Smooth muscle cell (in vitro differentiated cells): ENCODE measurements at regions not wholly inside any gene's neighbourhood (a gene's known extent, or its start where the extent isn't known, plus 50 kb on each side); places are given as distances from the start of the nearest gene placed in this dataset.

Experiments used
- DNase-seq: peaks from one replicate; lab custom pipeline; 2025; ENCODE audit not compliant: unreplicated experiment; lab: John Stamatoyannopoulos, UW
- H2AFZ ChIP-seq: fragments of 200-600 bp; sonication (generic); 2 replicates; pipeline ENCODE4 v1.6.0; 2016; ENCODE audit warnings: antibody characterized with exemption, low read depth, mild to moderate bottlenecking
- H3F3A ChIP-seq: fragments of 200-600 bp; sonication (generic); 2 replicates; pipeline ENCODE4 v1.6.0; 2017; ENCODE audit warnings: antibody characterized with exemption, low read depth
- H3K27ac ChIP-seq: fragments of 200-600 bp; sonication (generic); 2 replicates; pipeline ENCODE4 v1.5.1; 2016; ENCODE audit warnings: low read depth, mild to moderate bottlenecking
- H3K27me3 ChIP-seq: fragments of 200-600 bp; sonication (generic); 2 replicates; pipeline ENCODE4 v1.6.1; 2016; ENCODE audit warnings: low read depth, mild to moderate bottlenecking
- H3K36me3 ChIP-seq: fragments of 200-600 bp; sonication (generic); 2 replicates; pipeline ENCODE4 v1.5.1; 2016; ENCODE audit warnings: low read depth
- H3K4me1 ChIP-seq: fragments of 200-600 bp; sonication (generic); 2 replicates; pipeline ENCODE4 v1.5.1; 2016; ENCODE audit warnings: low read depth
- H3K4me2 ChIP-seq: fragments of 200-600 bp; sonication (generic); 2 replicates; pipeline ENCODE4 v1.6.0; 2016; ENCODE audit warnings: mild to moderate bottlenecking
- H3K4me3 ChIP-seq: fragments of 200-600 bp; sonication (generic); 2 replicates; pipeline ENCODE4 v1.5.1; 2016; ENCODE audit warnings: mild to moderate bottlenecking
- H3K79me2 ChIP-seq: fragments of 200-600 bp; sonication (generic); 2 replicates; pipeline ENCODE4 v1.6.0; 2016; ENCODE audit warnings: low read depth, mild to moderate bottlenecking
- H3K9ac ChIP-seq: fragments of 200-600 bp; sonication (generic); 2 replicates; pipeline ENCODE4 v1.6.0; 2016; ENCODE audit warnings: low read depth
- H3K9me3 ChIP-seq: fragments of 200-600 bp; sonication (generic); replicated peaks from 2 replicates; pipeline ENCODE4 v1.5.1; 2016; ENCODE audit warnings: low read depth
- H4K20me1 ChIP-seq: fragments of 200-600 bp; sonication (generic); 2 replicates; pipeline ENCODE4 v1.6.0; 2016; ENCODE audit warnings: low read depth
- CTCF ChIP-seq: fragments of 200-600 bp; sonication (generic); IDR thresholded peaks from 2 replicates; pipeline ENCODE4 v1.5.1; 2017; ENCODE audit warnings: borderline replicate concordance, mild to moderate bottlenecking, antibody characterized with exemption; ENCODE audit not compliant: insufficient read depth, poor library complexity, severe bottlenecking
- WGBS: methylation state at CpG from one replicate; pipeline ENCODE4 v1.1.7; 2016; ENCODE audit warnings: low lambda C conversion rate; 5-methylcytosine and 5-hydroxymethylcytosine counted together

- H3K9ac ChIP-seq = no peak overlapping the region
- no peaks in the 10 kb centered on the region for H3K4me1 ChIP-seq
- no peaks in the 10 kb centered on the region for H3K79me2 ChIP-seq
- no peaks in the 10 kb centered on the region for H4K20me1 ChIP-seq
- H3K9me3 ChIP-seq = no peaks in the 10 kb centered on the region
- no peak for TF ChIP-seq CTCF
- no peak overlapping the region for H3K4me2 ChIP-seq
- no peaks in the 10 kb centered on the region for H3K36me3 ChIP-seq
- no peak for DNase-seq
- H3K4me3 ChIP-seq = no peak overlapping the region
- no peaks in the 10 kb centered on the region for H3K27me3 ChIP-seq
- no peak overlapping the region for H2AFZ ChIP-seq
- H3F3A ChIP-seq = peaks cover 7% of the 10 kb centered on the region
- H3K27ac ChIP-seq = no peak overlapping the region
Observed at GRCh38 chr4:33878710-33879109, 2365.6 kb downstream of the ARAP2 start.

GRCh38 chr4:33881176-33881575, 2363.1 kb downstream of the ARAP2 start:
- H3F3A ChIP-seq = peaks cover 7% of the 10 kb centered on the region
- no peak overlapping the region for H3K4me2 ChIP-seq
- no peak overlapping the region for H2AFZ ChIP-seq
- no peak overlapping the region for H3K27ac ChIP-seq
- no peaks in the 10 kb centered on the region for H3K27me3 ChIP-seq
- no peak overlapping the region for H3K4me3 ChIP-seq
- no peak overlapping the region for H3K9ac ChIP-seq
- TF ChIP-seq CTCF = no peak
- no peaks in the 10 kb centered on the region for H3K36me3 ChIP-seq
- H3K79me2 ChIP-seq = no peaks in the 10 kb centered on the region
- H3K4me1 ChIP-seq = no peaks in the 10 kb centered on the region
- no peak for DNase-seq
- no peaks in the 10 kb centered on the region for H4K20me1 ChIP-seq
- H3K9me3 ChIP-seq = no peaks in the 10 kb centered on the region
- 81% methylated on average over 1 of the region's 1 CpG for WGBS

- peak overlapping the region; percentile 74 for H3K4me2 ChIP-seq
- 44% methylated on average over 4 of the region's 4 CpGs for WGBS
Observed at GRCh38 chr4:33882246-33882990, 2361.9 kb downstream of the ARAP2 start.

More at GRCh38 chr4:33882246-33882990, 2361.9 kb downstream of the ARAP2 start:
- Histone ChIP-seq H3K27ac (peak overlapping the region; percentile 72), H3K9me3 (no peaks in the 10 kb centered on the region), H2AFZ (peak overlapping the region; percentile 92), H3K79me2 (no peaks in the 10 kb centered on the region), H4K20me1 (no peaks in the 10 kb centered on the region), H3K4me1 (no peaks in the 10 kb centered on the region), H3K27me3 (no peaks in the 10 kb centered on the region), H3K9ac (peak overlapping the region; percentile 34), H3K4me3 (no peak overlapping the region), H3K36me3 (no peaks in the 10 kb centered on the region), H3F3A (peaks cover 7% of the 10 kb centered on the region)
- TF ChIP-seq CTCF = no peak
- no peak for DNase-seq
